GM12864 (cell line): ENCODE measurements at regions not wholly inside any gene's neighbourhood (a gene's known extent, or its start where the extent isn't known, plus 50 kb on each side); places are given as distances from the start of the nearest gene placed in this dataset.
A peak's percentile ranks its signal among the peaks of the same experiment; 100 is the strongest.

ENCODE experiments used
- DNase-seq: peaks from one replicate; pipeline ENCODE4 v3.0.0-alpha.2; 2011; ENCODE audit warnings: low read depth
- H3K4me3 ChIP-seq: 2 replicates; pipeline ENCODE4 v1.5.1; 2011; ENCODE audit warnings: mild to moderate bottlenecking, low read depth, low read length, control low read depth
- CTCF ChIP-seq: IDR thresholded peaks from 2 replicates; pipeline ENCODE4 v1.5.1; 2011; ENCODE audit warnings: low read depth, mild to moderate bottlenecking, moderate library complexity, low read length, control low read depth, inconsistent platforms; ENCODE audit errors: missing control alignments

GRCh38 chr5:13307480-13307879, 637.0 kb downstream of the DNAH5 start:
- no peak overlapping the region for H3K4me3 ChIP-seq
- no peak for TF ChIP-seq CTCF
- no peak for DNase-seq

- DNase-seq = no peak
- H3K4me3 ChIP-seq = no peak overlapping the region
- no peak for TF ChIP-seq CTCF
Measured at GRCh38 chr5:13303445-13303844, 641.0 kb downstream of the DNAH5 start.

- H3K4me3 ChIP-seq = no peak overlapping the region
- no peak for DNase-seq
- TF ChIP-seq CTCF = no peak
Measured at GRCh38 chr5:13278811-13279210, 665.7 kb downstream of the DNAH5 start.

DNA sequence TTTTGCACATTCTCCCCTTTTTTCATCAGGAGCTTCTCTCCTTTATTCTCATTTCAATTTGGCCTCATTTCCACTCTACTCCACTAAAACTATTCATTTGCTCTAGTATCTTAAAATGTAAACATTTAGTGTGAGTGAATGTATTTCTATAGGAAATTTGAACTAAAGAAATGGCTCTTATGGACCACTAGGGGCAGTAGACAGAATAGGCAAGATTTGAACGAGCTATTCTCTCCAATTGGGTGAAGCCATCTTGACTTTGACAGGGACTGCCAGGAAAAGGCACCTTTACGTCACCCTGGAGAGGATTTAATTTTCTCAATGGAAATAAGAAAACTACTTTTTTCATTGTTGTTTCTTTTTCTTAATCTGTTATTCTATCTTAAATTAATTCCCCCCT, 666.3 kb downstream of the DNAH5 start:
- no peak for DNase-seq
- TF ChIP-seq CTCF = peak; percentile 36
- H3K4me3 ChIP-seq = no peak overlapping the region

DNA sequence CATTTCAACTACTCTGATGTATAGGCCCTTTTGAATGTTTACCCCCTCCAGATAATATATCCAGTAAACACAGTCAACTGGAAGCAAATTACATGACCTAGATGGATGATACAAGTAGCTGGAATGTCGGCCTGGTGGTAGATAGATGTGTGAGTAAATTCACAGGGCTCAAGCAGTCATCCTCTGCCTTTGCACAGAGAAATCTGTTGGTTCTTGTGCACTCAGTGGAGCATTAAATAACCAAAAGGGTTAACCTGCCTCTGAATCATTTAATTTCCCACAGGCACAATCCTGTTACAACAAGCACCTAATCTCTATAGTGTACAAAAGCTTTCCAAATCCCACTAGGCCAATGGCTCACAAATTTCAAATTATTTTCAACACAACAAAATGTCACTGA, 668.3 kb downstream of the DNAH5 start:
- no peak for DNase-seq
- no peak overlapping the region for H3K4me3 ChIP-seq
- no peak for TF ChIP-seq CTCF

GRCh38 chr5:13263701-13264100, 680.8 kb downstream of the DNAH5 start:
- no peak overlapping the region for H3K4me3 ChIP-seq
- no peak for TF ChIP-seq CTCF
- DNase-seq = no peak

DNA sequence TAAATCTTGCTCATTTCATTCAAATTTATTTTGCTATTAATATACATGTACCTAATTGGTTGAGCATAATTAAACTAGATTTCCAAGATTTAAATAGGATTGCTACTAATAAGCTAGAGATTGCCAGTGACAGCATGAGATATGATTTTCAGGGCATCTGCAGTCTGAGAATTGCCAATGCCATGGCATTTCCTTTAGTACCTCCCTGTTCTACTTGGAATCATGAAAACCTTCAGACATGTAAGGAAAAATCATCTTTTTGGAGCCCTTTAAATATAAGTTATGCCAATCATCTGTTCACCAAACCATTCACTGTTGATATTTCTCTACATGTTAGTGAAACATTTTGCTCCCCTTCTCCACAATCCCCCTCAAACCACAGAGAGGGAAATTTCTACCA, 691.4 kb downstream of the DNAH5 start:
- no peak for TF ChIP-seq CTCF
- no peak overlapping the region for H3K4me3 ChIP-seq
- no peak for DNase-seq
